ENCODE measurements at regions not wholly inside any gene's neighbourhood (a gene's known extent, or its start where the extent isn't known, plus 50 kb on each side); places are given as distances from the start of the nearest gene placed in this dataset.

- no peak for TF ChIP-seq POLR2A (IDR thresholded peaks at IDR 0.05)
- TF ChIP-seq CTCF (IDR thresholded peaks at IDR 0.05) = no peak
Measured at GRCh38 chr2:196248467-196249094, 77.2 kb upstream of the STK17B start.
